Smooth muscle cell (in vitro differentiated cells): ENCODE measurements at regions not wholly inside any gene's neighbourhood (a gene's known extent, or its start where the extent isn't known, plus 50 kb on each side); places are given as distances from the start of the nearest gene placed in this dataset.

Experiments
- DNase-seq: peaks from one replicate; lab custom pipeline; 2025; ENCODE audit not compliant: unreplicated experiment; lab: John Stamatoyannopoulos, UW
- H2AFZ ChIP-seq: fragments of 200-600 bp; sonication (generic); 2 replicates; pipeline ENCODE4 v1.6.0; 2016; ENCODE audit warnings: antibody characterized with exemption, low read depth, mild to moderate bottlenecking
- H3F3A ChIP-seq: fragments of 200-600 bp; sonication (generic); 2 replicates; pipeline ENCODE4 v1.6.0; 2017; ENCODE audit warnings: antibody characterized with exemption, low read depth
- H3K27ac ChIP-seq: fragments of 200-600 bp; sonication (generic); 2 replicates; pipeline ENCODE4 v1.5.1; 2016; ENCODE audit warnings: low read depth, mild to moderate bottlenecking
- H3K27me3 ChIP-seq: fragments of 200-600 bp; sonication (generic); 2 replicates; pipeline ENCODE4 v1.6.1; 2016; ENCODE audit warnings: low read depth, mild to moderate bottlenecking
- H3K36me3 ChIP-seq: fragments of 200-600 bp; sonication (generic); 2 replicates; pipeline ENCODE4 v1.5.1; 2016; ENCODE audit warnings: low read depth
- H3K4me1 ChIP-seq: fragments of 200-600 bp; sonication (generic); 2 replicates; pipeline ENCODE4 v1.5.1; 2016; ENCODE audit warnings: low read depth
- H3K4me2 ChIP-seq: fragments of 200-600 bp; sonication (generic); 2 replicates; pipeline ENCODE4 v1.6.0; 2016; ENCODE audit warnings: mild to moderate bottlenecking
- H3K4me3 ChIP-seq: fragments of 200-600 bp; sonication (generic); 2 replicates; pipeline ENCODE4 v1.5.1; 2016; ENCODE audit warnings: mild to moderate bottlenecking
- H3K79me2 ChIP-seq: fragments of 200-600 bp; sonication (generic); 2 replicates; pipeline ENCODE4 v1.6.0; 2016; ENCODE audit warnings: low read depth, mild to moderate bottlenecking
- H3K9ac ChIP-seq: fragments of 200-600 bp; sonication (generic); 2 replicates; pipeline ENCODE4 v1.6.0; 2016; ENCODE audit warnings: low read depth
- H3K9me3 ChIP-seq: fragments of 200-600 bp; sonication (generic); replicated peaks from 2 replicates; pipeline ENCODE4 v1.5.1; 2016; ENCODE audit warnings: low read depth
- H4K20me1 ChIP-seq: fragments of 200-600 bp; sonication (generic); 2 replicates; pipeline ENCODE4 v1.6.0; 2016; ENCODE audit warnings: low read depth
- CTCF ChIP-seq: fragments of 200-600 bp; sonication (generic); IDR thresholded peaks from 2 replicates; pipeline ENCODE4 v1.5.1; 2017; ENCODE audit warnings: borderline replicate concordance, mild to moderate bottlenecking, antibody characterized with exemption; ENCODE audit not compliant: insufficient read depth, poor library complexity, severe bottlenecking
- WGBS: methylation state at CpG from one replicate; pipeline ENCODE4 v1.1.7; 2016; ENCODE audit warnings: low lambda C conversion rate; 5-methylcytosine and 5-hydroxymethylcytosine counted together

- Histone ChIP-seq H3K27ac (no peak overlapping the region), H3K9ac (no peak overlapping the region), H3K27me3 (no peaks in the 10 kb centered on the region), H3K4me2 (no peak overlapping the region), H3K4me3 (no peak overlapping the region), H3K4me1 (no peaks in the 10 kb centered on the region), H4K20me1 (no peaks in the 10 kb centered on the region), H2AFZ (no peak overlapping the region), H3K36me3 (no peaks in the 10 kb centered on the region), H3K9me3 (no peaks in the 10 kb centered on the region), H3F3A (peaks cover 7% of the 10 kb centered on the region), H3K79me2 (no peaks in the 10 kb centered on the region)
- TF ChIP-seq CTCF, result no peak
- DNase-seq, result no peak
- 82% methylated on average over 14 of the region's 14 CpGs for WGBS
Observed at GRCh38 chr6:20306491-20306890, 94.2 kb upstream of the MBOAT1 start.

GRCh38 chr6:20309186-20309585 lies 92.5 kb upstream of the E2F3 start:
- H3F3A ChIP-seq, result no peaks in the 10 kb centered on the region
- H3K4me1 ChIP-seq, result no peaks in the 10 kb centered on the region
- no peaks in the 10 kb centered on the region for H3K36me3 ChIP-seq
- 89% methylated on average over 2 of the region's 2 CpGs for WGBS
- no peaks in the 10 kb centered on the region for H4K20me1 ChIP-seq
- peaks cover under 1% of the 10 kb centered on the region for H3K27me3 ChIP-seq
- TF ChIP-seq CTCF, result no peak
- no peak for DNase-seq
- no peak overlapping the region for H3K4me3 ChIP-seq
- no peak overlapping the region for H3K9ac ChIP-seq
- no peak overlapping the region for H2AFZ ChIP-seq
- no peaks in the 10 kb centered on the region for H3K9me3 ChIP-seq
- H3K27ac ChIP-seq, result no peak overlapping the region
- H3K4me2 ChIP-seq, result no peak overlapping the region
- no peaks in the 10 kb centered on the region for H3K79me2 ChIP-seq

- Histone ChIP-seq H3K4me2 (no peak overlapping the region), H4K20me1 (no peaks in the 10 kb centered on the region), H3K27ac (no peak overlapping the region), H3K79me2 (no peaks in the 10 kb centered on the region), H3K4me3 (no peak overlapping the region), H2AFZ (no peak overlapping the region), H3K9ac (no peak overlapping the region), H3K4me1 (no peaks in the 10 kb centered on the region), H3F3A (no peaks in the 10 kb centered on the region), H3K27me3 (peaks cover 8% of the 10 kb centered on the region), H3K9me3 (no peaks in the 10 kb centered on the region), H3K36me3 (no peaks in the 10 kb centered on the region)
- WGBS, result 97% methylated on average over 1 of the region's 1 CpG
- no peak for DNase-seq
- TF ChIP-seq CTCF, result no peak
Observed at GRCh38 chr6:20310185-20310584, 91.5 kb upstream of the E2F3 start.

GRCh38 chr6:20312606-20313005 lies 89.1 kb upstream of the E2F3 start:
- Histone ChIP-seq H3K4me1 (no peaks in the 10 kb centered on the region), H3K36me3 (no peaks in the 10 kb centered on the region), H3F3A (no peaks in the 10 kb centered on the region), H3K79me2 (no peaks in the 10 kb centered on the region), H3K9ac (no peak overlapping the region), H3K4me3 (no peak overlapping the region), H3K27ac (no peak overlapping the region), H3K4me2 (no peak overlapping the region), H2AFZ (no peak overlapping the region), H4K20me1 (no peaks in the 10 kb centered on the region), H3K27me3 (peaks cover 8% of the 10 kb centered on the region), H3K9me3 (no peaks in the 10 kb centered on the region)
- no peak for TF ChIP-seq CTCF
- no peak for DNase-seq
- WGBS, result 84% methylated on average over 5 of the region's 5 CpGs
